ENCODE measurements at regions not wholly inside any gene's neighbourhood (a gene's known extent, or its start where the extent isn't known, plus 50 kb on each side); places are given as distances from the start of the nearest gene placed in this dataset.

DNA sequence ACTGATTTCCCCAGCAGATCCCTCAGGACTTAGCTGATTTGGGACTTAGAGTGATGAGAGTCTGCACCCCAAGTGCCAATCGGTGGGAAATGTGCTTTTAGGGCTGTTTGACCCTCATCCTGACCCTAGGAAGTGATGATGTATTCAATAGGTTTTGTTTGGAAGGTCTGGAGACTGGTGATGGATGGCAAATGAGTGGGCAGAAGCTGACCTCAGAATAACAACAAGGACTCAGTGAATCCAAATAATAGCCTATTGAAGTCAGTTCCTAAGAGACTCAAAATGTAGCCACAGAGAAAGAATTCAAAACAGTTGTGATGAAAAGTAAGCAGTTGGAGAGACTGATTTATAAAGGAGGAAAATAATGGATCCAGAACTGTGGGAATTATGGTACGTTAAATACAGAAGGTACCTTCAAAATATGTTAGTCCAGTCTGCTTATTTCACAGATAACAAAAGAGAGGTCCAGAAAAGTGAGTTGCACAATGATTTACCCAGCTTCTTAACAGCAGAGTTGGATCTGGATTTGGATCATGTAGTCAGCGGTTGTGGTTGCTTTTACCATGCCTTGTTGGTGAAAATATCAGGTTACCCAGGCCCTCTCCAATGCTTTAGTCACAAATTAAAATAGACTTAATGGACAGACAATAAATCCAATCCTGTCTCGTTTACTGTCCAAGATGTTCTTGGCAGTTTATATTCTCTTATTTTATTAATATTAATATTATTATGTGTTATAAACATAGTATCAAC, 123.0 kb upstream of the PTBP2 start:
- TF ChIP-seq, protein P1, sequence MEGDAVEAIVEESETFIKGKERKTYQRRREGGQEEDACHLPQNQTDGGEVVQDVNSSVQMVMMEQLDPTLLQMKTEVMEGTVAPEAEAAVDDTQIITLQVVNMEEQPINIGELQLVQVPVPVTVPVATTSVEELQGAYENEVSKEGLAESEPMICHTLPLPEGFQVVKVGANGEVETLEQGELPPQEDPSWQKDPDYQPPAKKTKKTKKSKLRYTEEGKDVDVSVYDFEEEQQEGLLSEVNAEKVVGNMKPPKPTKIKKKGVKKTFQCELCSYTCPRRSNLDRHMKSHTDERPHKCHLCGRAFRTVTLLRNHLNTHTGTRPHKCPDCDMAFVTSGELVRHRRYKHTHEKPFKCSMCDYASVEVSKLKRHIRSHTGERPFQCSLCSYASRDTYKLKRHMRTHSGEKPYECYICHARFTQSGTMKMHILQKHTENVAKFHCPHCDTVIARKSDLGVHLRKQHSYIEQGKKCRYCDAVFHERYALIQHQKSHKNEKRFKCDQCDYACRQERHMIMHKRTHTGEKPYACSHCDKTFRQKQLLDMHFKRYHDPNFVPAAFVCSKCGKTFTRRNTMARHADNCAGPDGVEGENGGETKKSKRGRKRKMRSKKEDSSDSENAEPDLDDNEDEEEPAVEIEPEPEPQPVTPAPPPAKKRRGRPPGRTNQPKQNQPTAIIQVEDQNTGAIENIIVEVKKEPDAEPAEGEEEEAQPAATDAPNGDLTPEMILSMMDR (conservative IDR thresholded peaks at IDR 0.05): no peak
- TF ChIP-seq EZH2 (IDR thresholded peaks at IDR 0.05; ENCODE audit: low read depth): no peak

All from PC-9 (cell line).